SK-N-SH treated with all-trans-retinoic acid at 6 μM for 48 hours (cell line): ENCODE measurements at regions not wholly inside any gene's neighbourhood (a gene's known extent, or its start where the extent isn't known, plus 50 kb on each side); places are given as distances from the start of the nearest gene placed in this dataset.

ENCODE experiments used
- ATAC-seq: fragments of 200-7000 bp; cut with Tn5 transposase; 3 replicates; pipeline ENCODE4 v1.9.1; 2020; ENCODE audit warnings: mild to moderate bottlenecking, moderate library complexity
- ARNTL ChIP-seq: fragments of 450-650 bp; formaldehyde crosslinking; IDR thresholded peaks from 2 replicates; pipeline ENCODE4 v1.5.0; 2020; ENCODE audit warnings: low read depth, mild to moderate bottlenecking, moderate library complexity, borderline replicate concordance
- BACH2 ChIP-seq: fragments of 250-450 bp; sonication (Bioruptor Pico); IDR thresholded peaks from 2 replicates; pipeline ENCODE4 v1.9.0; 2021; ENCODE audit warnings: mild to moderate bottlenecking, borderline replicate concordance
- CREB5 ChIP-seq: fragments of 250-450 bp; sonication (Bioruptor Pico); IDR thresholded peaks from 2 replicates; pipeline ENCODE4 v1.5.1; 2020; ENCODE audit warnings: low read depth, mild to moderate bottlenecking, moderate library complexity
- CSDC2 ChIP-seq: fragments of 250-450 bp; sonication (Bioruptor Pico); IDR thresholded peaks from 2 replicates; pipeline ENCODE4 v1.5.0; 2020; ENCODE audit warnings: mild to moderate bottlenecking, moderate library complexity
- CSRNP3 ChIP-seq: fragments of 250-450 bp; sonication (Bioruptor Pico); IDR thresholded peaks from 2 replicates; pipeline ENCODE4 v1.5.1; 2021; ENCODE audit warnings: mild to moderate bottlenecking, moderate library complexity
- ESRRG ChIP-seq: fragments of 250-450 bp; sonication (Bioruptor Pico); IDR thresholded peaks from 2 replicates; pipeline ENCODE4 v1.6.1; 2021; ENCODE audit warnings: mild to moderate bottlenecking
- GLIS3 ChIP-seq: fragments of 250-450 bp; sonication (Bioruptor Pico); IDR thresholded peaks from 2 replicates; pipeline ENCODE4 v1.5.0; 2020; ENCODE audit warnings: mild to moderate bottlenecking, moderate library complexity
- PATZ1 ChIP-seq: fragments of 250-450 bp; sonication (Bioruptor Pico); IDR thresholded peaks from 2 replicates; pipeline ENCODE4 v1.8.0; 2020; ENCODE audit warnings: mild to moderate bottlenecking, moderate library complexity, borderline replicate concordance
- POU6F1 ChIP-seq: fragments of 250-450 bp; sonication (Bioruptor Pico); IDR thresholded peaks from 2 replicates; pipeline ENCODE4 v1.8.0; 2021; ENCODE audit warnings: low read depth, mild to moderate bottlenecking, moderate library complexity, borderline replicate concordance
- TCF4 ChIP-seq: fragments of 250-450 bp; sonication (Bioruptor Pico); IDR thresholded peaks from 2 replicates; pipeline ENCODE4 v1.8.0; 2021; ENCODE audit warnings: mild to moderate bottlenecking, moderate library complexity, borderline replicate concordance
- TOX ChIP-seq: fragments of 250-450 bp; sonication (Bioruptor Pico); IDR thresholded peaks from 2 replicates; pipeline ENCODE4 v1.8.0; 2021; ENCODE audit warnings: mild to moderate bottlenecking, moderate library complexity, borderline replicate concordance
- TSHZ2 ChIP-seq: fragments of 250-450 bp; sonication (Bioruptor Pico); IDR thresholded peaks from 2 replicates; pipeline ENCODE4 v1.5.0; 2020; ENCODE audit warnings: mild to moderate bottlenecking, moderate library complexity
- ZC3H10 ChIP-seq: fragments of 250-450 bp; sonication (Bioruptor Pico); IDR thresholded peaks from 2 replicates; pipeline ENCODE4 v1.5.1; 2021; ENCODE audit warnings: mild to moderate bottlenecking, moderate library complexity
- ZFP3 ChIP-seq: fragments of 250-450 bp; sonication (Bioruptor Pico); IDR thresholded peaks from 2 replicates; pipeline ENCODE4 v1.5.0; 2020; ENCODE audit warnings: mild to moderate bottlenecking, moderate library complexity
- ZFP30 ChIP-seq: fragments of 450-650 bp; formaldehyde crosslinking; IDR thresholded peaks from 2 replicates; pipeline ENCODE4 v1.5.0; 2022; ENCODE audit warnings: mild to moderate bottlenecking, moderate library complexity
- ZNF565 ChIP-seq: fragments of 450-650 bp; formaldehyde crosslinking; conservative IDR thresholded peaks from 2 replicates; pipeline ENCODE4 v1.5.0; 2020; ENCODE audit warnings: low read depth, mild to moderate bottlenecking, moderate library complexity
- ZNF70 ChIP-seq: fragments of 450-650 bp; formaldehyde crosslinking; IDR thresholded peaks from 2 replicates; pipeline ENCODE4 v1.5.0; 2020; ENCODE audit warnings: mild to moderate bottlenecking, moderate library complexity
- ZNF8 ChIP-seq: fragments of 450-650 bp; formaldehyde crosslinking; IDR thresholded peaks from 2 replicates; pipeline ENCODE4 v1.5.0; 2020; ENCODE audit warnings: mild to moderate bottlenecking, moderate library complexity

- no peak for ATAC-seq
- TF ChIP-seq ZNF8 (CRISPR knock-in tag) (no peak), TCF4 (no peak)
Measured at GRCh38 chr18:45487581-45487980, 127.7 kb upstream of the SLC14A2 start.

- ATAC-seq: no peak
- TF ChIP-seq BACH2 (CRISPR knock-in tag): no peak
- no peak for TF ChIP-seq ESRRG (CRISPR knock-in tag)
- no peak for TF ChIP-seq POU6F1 (CRISPR knock-in tag)
- TF ChIP-seq ZFP30: no peak
- no peak for TF ChIP-seq TOX (CRISPR knock-in tag)
- no peak for TF ChIP-seq TSHZ2
- no peak for TF ChIP-seq ZC3H10 (CRISPR knock-in tag)
- TF ChIP-seq ZNF8 (CRISPR knock-in tag): no peak
- no peak for TF ChIP-seq ZNF70 (CRISPR knock-in tag)
- no peak for TF ChIP-seq CSRNP3 (CRISPR knock-in tag)
- no peak for TF ChIP-seq PATZ1 (CRISPR knock-in tag)
- no peak for TF ChIP-seq GLIS3 (CRISPR knock-in tag)
Measured at GRCh38 chr18:45488645-45489044, 126.6 kb upstream of the SLC14A2 start.

- ATAC-seq: no peak
- TF ChIP-seq ZFP30: no peak
- no peak for TF ChIP-seq TOX (CRISPR knock-in tag)
- no peak for TF ChIP-seq CSDC2 (CRISPR knock-in tag)
- TF ChIP-seq ARNTL: no peak
- no peak for TF ChIP-seq CREB5 (CRISPR knock-in tag)
- TF ChIP-seq PATZ1 (CRISPR knock-in tag): no peak
- TF ChIP-seq BACH2 (CRISPR knock-in tag): no peak
- TF ChIP-seq ZC3H10 (CRISPR knock-in tag): no peak
Measured at GRCh38 chr18:45493830-45494229, 121.4 kb upstream of the SLC14A2 start.

- no peak for ATAC-seq
- TF ChIP-seq ZFP3 (CRISPR knock-in tag) (no peak), ZNF565 (CRISPR knock-in tag) (no peak), CSRNP3 (CRISPR knock-in tag) (no peak), TSHZ2 (no peak), PATZ1 (CRISPR knock-in tag) (no peak)
Measured at GRCh38 chr18:45494811-45495210, 120.5 kb upstream of the SLC14A2 start.
